Common myeloid progenitor, CD34-positive (primary cell): ENCODE measurements at regions not wholly inside any gene's neighbourhood (a gene's known extent, or its start where the extent isn't known, plus 50 kb on each side); places are given as distances from the start of the nearest gene placed in this dataset.

Experiments used
- CTCF ChIA-PET: fragments of 350-600 bp; sonication (Branson Sonifier 250); formaldehyde crosslinking; loops from one replicate; lab custom pipeline; 2021; ENCODE audit warnings: antibody characterized with exemption; lab: Charles Lee
- POLR2A ChIA-PET: fragments of 350-600 bp; sonication (Branson Sonifier 250); formaldehyde crosslinking; loops from one replicate; lab custom pipeline; 2021; ENCODE audit warnings: antibody characterized with exemption; lab: Charles Lee
- DNase-seq, 3 donors: peaks; one replicate each; pipeline versions ENCODE4 v3.0.0 to v3.0.0-alpha.2; 2013
- H3K27ac ChIP-seq, 2 experiments: 1 replicate in 1 of 2; 2 replicates in 1 of 2; pipeline ENCODE4 v1.7.0; 2013; ENCODE audit warnings: inconsistent platforms in 2 of 2, low read length in 2 of 2, mild to moderate bottlenecking in 2 of 2, low read depth in 1 of 2, moderate library complexity in 1 of 2; ENCODE audit not compliant: severe bottlenecking in 2 of 2, insufficient read depth in 1 of 2, poor library complexity in 1 of 2
- H3K27me3 ChIP-seq, 5 experiments: replicated peaks in 2 of 5; 1 replicate in 3 of 5; 2 replicates in 2 of 5; pipeline versions ENCODE4 v1.6.1 to v1.7.0; 2013; ENCODE audit warnings: low read length in 4 of 5, mild to moderate bottlenecking in 2 of 5, moderate library complexity in 2 of 5, inconsistent platforms in 1 of 5; ENCODE audit not compliant: insufficient read depth in 5 of 5, control insufficient read depth in 4 of 5
- H3K36me3 ChIP-seq, 4 experiments: 1 replicate in 2 of 4; 2 replicates in 2 of 4; pipeline versions ENCODE4 v1.6.1 to v1.7.0; 2013; ENCODE audit warnings: low read length in 3 of 4, control low read depth in 1 of 4, mild to moderate bottlenecking in 1 of 4; ENCODE audit not compliant: control insufficient read depth in 4 of 4, insufficient read depth in 4 of 4
- H3K4me1 ChIP-seq, 4 experiments: 1 replicate in 3 of 4; 2 replicates in 1 of 4; pipeline versions ENCODE4 v1.6.1 to v1.7.1; 2013; ENCODE audit warnings: low read length in 3 of 4, mild to moderate bottlenecking in 3 of 4, control low read depth in 1 of 4, inconsistent platforms in 1 of 4, moderate library complexity in 1 of 4; ENCODE audit not compliant: control insufficient read depth in 4 of 4, insufficient read depth in 4 of 4; ENCODE audit errors: control extremely low read depth in 1 of 4
- H3K4me3 ChIP-seq, 7 experiments: 1 replicate in 4 of 7; 2 replicates in 3 of 7; pipeline versions ENCODE4 v1.5.1 to v1.7.0; 2013; ENCODE audit warnings: mild to moderate bottlenecking in 7 of 7, low read length in 6 of 7, moderate library complexity in 6 of 7, inconsistent platforms in 2 of 7, low read depth in 2 of 7, control low read depth in 1 of 7; ENCODE audit not compliant: insufficient read depth in 4 of 7, control insufficient read depth in 1 of 7; ENCODE audit errors: extremely low read depth in 1 of 7
- H3K9me3 ChIP-seq, 5 experiments: 1 replicate in 4 of 5; 2 replicates in 1 of 5; pipeline versions ENCODE4 v1.6.1 to v1.7.1; 2013; ENCODE audit warnings: low read length in 4 of 5, mild to moderate bottlenecking in 2 of 5, inconsistent platforms in 1 of 5, low read depth in 1 of 5, moderate library complexity in 1 of 5; ENCODE audit not compliant: control insufficient read depth in 4 of 5, insufficient read depth in 2 of 5; ENCODE audit errors: control extremely low read depth in 1 of 5
- WGBS: methylation state at CpG from one replicate; pipeline ENCODE4 v1.1.5; 2013; ENCODE audit not compliant: insufficient coverage; 5-methylcytosine and 5-hydroxymethylcytosine counted together

GRCh38 chr3:18641916-18642315 lies 216.8 kb upstream of the SATB1 start:
- DNase-seq: no peak
- Histone ChIP-seq H3K4me1 (no peaks in the 10 kb centered on the region), H3K27me3 (no peaks in the 10 kb centered on the region), H3K4me3 (no peak overlapping the region), H3K9me3 (peaks cover 0 to 10% (median 0%) of the 10 kb centered on the region in 5 experiments), H3K36me3 (no peaks in the 10 kb centered on the region), H3K27ac (no peak overlapping the region)
- CTCF ChIA-PET: interaction anchor here (1.3 kb wide), 1 partner anchor 80 kb away, joined by 3 read pairs; no protein-coding TSS in a partner anchor
- WGBS: no CpG with 5 or more reads among the region's 3 CpGs
- POLR2A ChIA-PET: no interaction called here

- H3K4me1 ChIP-seq: no peaks in the 10 kb centered on the region
- peaks cover 0 to 2% (median 0%) of the 10 kb centered on the region in 5 experiments for H3K9me3 ChIP-seq
- no peak overlapping the region for H3K4me3 ChIP-seq
- WGBS: no CpG with 5 or more reads among the region's 3 CpGs
- ChIA-PET CTCF (no interaction called here), POLR2A (no interaction called here)
- DNase-seq: no peak
- H3K27ac ChIP-seq: no peak overlapping the region
- no peaks in the 10 kb centered on the region for H3K27me3 ChIP-seq
- no peaks in the 10 kb centered on the region for H3K36me3 ChIP-seq
Measured at GRCh38 chr3:18635215-18635614, 210.1 kb upstream of the SATB1 start.

DNA sequence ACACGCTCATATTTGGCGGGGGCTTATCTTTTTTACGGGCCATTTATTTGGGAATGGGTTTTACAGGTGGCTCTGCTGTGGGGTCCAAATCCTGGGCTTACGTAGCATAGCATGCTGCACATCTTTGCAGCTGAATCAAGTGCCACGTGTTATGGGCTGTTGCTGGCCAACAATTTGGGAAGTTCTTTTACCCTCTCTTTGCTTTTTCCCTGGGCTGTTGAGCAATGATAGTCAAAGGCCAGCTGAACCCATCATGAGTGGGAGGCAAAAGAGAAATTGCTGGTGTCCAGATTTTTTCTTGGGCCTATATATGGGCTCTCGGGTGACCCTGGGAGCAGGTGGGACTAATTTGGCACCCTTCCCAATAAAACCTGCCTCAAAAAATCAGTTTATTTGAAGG lies 209.3 kb upstream of the SATB1 start:
- Histone ChIP-seq H3K4me3 (no peak overlapping the region), H3K36me3 (no peaks in the 10 kb centered on the region), H3K27ac (no peak overlapping the region), H3K27me3 (no peaks in the 10 kb centered on the region), H3K9me3 (peaks cover 0 to 2% (median 0%) of the 10 kb centered on the region in 5 experiments), H3K4me1 (no peaks in the 10 kb centered on the region)
- 96% methylated on average over 4 of the region's 6 CpGs for WGBS
- DNase-seq: no peak
- ChIA-PET CTCF (no interaction called here), POLR2A (no interaction called here)

DNA sequence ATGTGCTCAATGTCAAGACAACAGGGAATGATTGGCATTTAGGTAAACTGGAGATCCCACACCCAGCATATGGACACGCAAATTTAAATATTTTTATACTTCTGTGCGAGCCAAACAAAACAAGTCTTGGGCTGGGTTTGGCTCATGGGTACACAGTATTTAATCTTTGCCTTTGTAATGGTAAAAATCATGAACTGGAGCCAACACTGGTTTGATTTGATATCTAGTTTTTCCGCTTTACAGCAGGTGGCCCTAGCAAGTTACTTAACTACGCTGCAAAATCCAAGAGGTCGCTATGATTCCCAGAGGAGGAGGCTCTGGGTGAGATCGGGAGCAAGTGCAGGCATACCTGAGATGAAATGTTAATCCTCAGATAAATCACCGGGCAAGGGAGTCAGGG lies 207.9 kb upstream of the SATB1 start:
- CTCF ChIA-PET: no interaction called here
- no peaks in the 10 kb centered on the region for H3K4me1 ChIP-seq
- no peak for DNase-seq
- H3K27me3 ChIP-seq: no peaks in the 10 kb centered on the region
- peaks cover 0 to 2% (median 0%) of the 10 kb centered on the region in 5 experiments for H3K9me3 ChIP-seq
- 98% methylated on average over 7 of the region's 7 CpGs for WGBS
- H3K27ac ChIP-seq: no peak overlapping the region
- POLR2A ChIA-PET: no interaction called here
- H3K36me3 ChIP-seq: no peaks in the 10 kb centered on the region
- H3K4me3 ChIP-seq: no peak overlapping the region

DNA sequence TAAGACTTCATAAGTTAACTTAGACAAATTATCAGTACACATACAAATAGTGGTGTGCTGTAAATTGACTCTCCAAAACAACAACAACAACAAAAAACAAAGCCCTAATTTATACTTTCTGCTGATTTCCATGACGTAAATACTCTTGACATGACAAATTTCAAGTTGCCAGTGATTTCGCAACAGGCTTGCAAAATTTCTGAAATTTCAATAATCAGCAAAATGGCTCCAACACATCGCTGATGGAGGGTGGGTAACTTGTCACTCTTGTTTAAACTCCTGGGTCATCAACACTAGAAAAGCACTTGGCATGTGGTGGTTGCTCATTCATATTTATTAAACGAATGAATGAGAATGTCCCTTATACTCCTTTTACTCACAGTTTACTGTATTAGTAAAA lies 205.2 kb upstream of the SATB1 start:
- ChIA-PET CTCF (no interaction called here), POLR2A (no interaction called here)
- peaks cover 0 to 2% (median 0%) of the 10 kb centered on the region in 5 experiments for H3K9me3 ChIP-seq
- DNase-seq: no peak
- no peak overlapping the region for H3K27ac ChIP-seq
- H3K36me3 ChIP-seq: no peaks in the 10 kb centered on the region
- no peaks in the 10 kb centered on the region for H3K4me1 ChIP-seq
- no peaks in the 10 kb centered on the region for H3K27me3 ChIP-seq
- 100% methylated on average over 2 of the region's 4 CpGs for WGBS
- no peak overlapping the region for H3K4me3 ChIP-seq

DNA sequence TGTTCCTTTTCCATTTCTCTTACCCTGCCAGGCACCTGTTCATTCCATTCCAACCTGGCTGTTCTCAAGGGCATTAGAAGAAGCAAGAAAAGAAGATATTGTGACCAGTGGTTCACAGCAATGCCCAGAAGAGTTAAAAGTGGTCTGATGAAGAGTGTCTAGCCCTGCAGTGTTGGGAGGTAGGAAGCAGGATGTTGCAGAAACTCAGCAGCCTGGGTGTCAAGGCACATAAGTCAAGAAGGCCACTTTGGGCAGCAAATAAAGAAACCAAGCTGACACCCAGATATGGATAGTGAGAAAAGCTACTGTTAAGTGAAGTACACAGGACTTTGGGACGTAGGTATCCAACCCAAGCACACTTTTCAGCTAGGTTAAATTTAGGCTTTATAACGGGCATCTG lies 199.9 kb upstream of the SATB1 start:
- no peak overlapping the region for H3K27ac ChIP-seq
- peaks cover 0 to 2% (median 0%) of the 10 kb centered on the region in 5 experiments for H3K9me3 ChIP-seq
- ChIA-PET POLR2A (no interaction called here), CTCF (no interaction called here)
- H3K4me3 ChIP-seq: no peak overlapping the region
- no peaks in the 10 kb centered on the region for H3K36me3 ChIP-seq
- H3K27me3 ChIP-seq: no peaks in the 10 kb centered on the region
- H3K4me1 ChIP-seq: no peaks in the 10 kb centered on the region
- no CpG with 5 or more reads among the region's 2 CpGs for WGBS
- no peak for DNase-seq

DNA sequence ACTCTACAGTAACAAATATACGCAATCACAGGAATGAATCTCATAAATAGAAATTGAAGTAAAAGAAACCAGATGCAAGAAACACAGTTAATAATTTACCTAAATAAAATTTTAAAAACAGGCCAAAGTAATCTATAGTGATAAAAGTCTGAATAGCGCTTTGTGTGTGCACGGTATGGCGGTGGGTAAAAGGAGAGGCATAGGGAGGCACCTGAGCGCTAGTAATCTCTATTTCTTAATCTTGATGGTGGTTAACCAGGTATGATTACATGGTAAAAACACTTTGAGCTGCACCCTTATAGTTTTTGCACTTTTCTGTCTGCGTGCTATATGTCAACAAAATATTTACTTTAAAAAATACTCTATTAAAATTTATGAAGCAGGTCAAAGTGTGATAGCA lies 198.1 kb upstream of the SATB1 start:
- POLR2A ChIA-PET: no interaction called here
- CTCF ChIA-PET: no interaction called here
- Histone ChIP-seq H3K36me3 (no peaks in the 10 kb centered on the region), H3K9me3 (peaks cover 0 to 2% (median 0%) of the 10 kb centered on the region in 5 experiments), H3K4me3 (no peak overlapping the region), H3K27me3 (no peaks in the 10 kb centered on the region), H3K27ac (no peak overlapping the region), H3K4me1 (no peaks in the 10 kb centered on the region)
- DNase-seq: no peak
- WGBS: no CpG with 5 or more reads among the region's 6 CpGs
